Fibroblast of the aortic adventitia (primary cell): ENCODE measurements at regions not wholly inside any gene's neighbourhood (a gene's known extent, or its start where the extent isn't known, plus 50 kb on each side); places are given as distances from the start of the nearest gene placed in this dataset.

ENCODE experiments used
- DNase-seq: peaks from one replicate; pipeline ENCODE4 v3.0.0-alpha.2; 2010; ENCODE audit warnings: low read depth
- H3K4me3 ChIP-seq: 2 replicates; pipeline ENCODE4 v1.5.1; 2011; ENCODE audit warnings: low read depth, mild to moderate bottlenecking, control low read depth, low read length, moderate library complexity
- CTCF ChIP-seq: IDR thresholded peaks from 2 replicates; pipeline ENCODE4 v1.5.1; 2011; ENCODE audit warnings: mild to moderate bottlenecking, low read length, control low read depth, inconsistent platforms; ENCODE audit not compliant: insufficient read depth

GRCh38 chr17:70606086-70606485, 436.8 kb downstream of the KCNJ2 start:
- no peak for TF ChIP-seq CTCF
- H3K4me3 ChIP-seq: no peak overlapping the region
- no peak for DNase-seq

GRCh38 chr17:70608193-70608592, 438.9 kb downstream of the KCNJ2 start:
- no peak for DNase-seq
- TF ChIP-seq CTCF: no peak
- no peak overlapping the region for H3K4me3 ChIP-seq

DNA sequence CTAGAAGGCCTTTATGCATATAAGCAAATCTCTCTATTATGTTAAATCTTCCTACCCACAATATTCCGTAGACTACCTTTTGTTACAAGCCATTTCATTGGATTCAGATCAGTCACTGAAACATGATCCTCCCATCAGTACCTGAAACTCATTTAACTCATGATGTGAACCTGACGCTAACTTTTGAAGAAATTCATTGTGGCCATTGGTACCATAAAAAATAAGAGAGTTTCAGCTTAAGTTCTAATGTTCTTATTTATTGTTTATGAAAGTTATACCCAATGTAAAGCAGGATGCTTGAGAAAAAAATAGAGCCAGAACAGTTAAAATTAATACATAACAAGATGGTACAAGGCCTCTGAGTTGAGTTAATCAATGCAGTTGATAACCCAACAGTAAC, 439.6 kb downstream of the KCNJ2 start:
- no peak for DNase-seq
- TF ChIP-seq CTCF: no peak
- H3K4me3 ChIP-seq: no peak overlapping the region

GRCh38 chr17:70609566-70609965, 440.2 kb downstream of the KCNJ2 start:
- TF ChIP-seq CTCF: no peak
- DNase-seq: no peak

DNA sequence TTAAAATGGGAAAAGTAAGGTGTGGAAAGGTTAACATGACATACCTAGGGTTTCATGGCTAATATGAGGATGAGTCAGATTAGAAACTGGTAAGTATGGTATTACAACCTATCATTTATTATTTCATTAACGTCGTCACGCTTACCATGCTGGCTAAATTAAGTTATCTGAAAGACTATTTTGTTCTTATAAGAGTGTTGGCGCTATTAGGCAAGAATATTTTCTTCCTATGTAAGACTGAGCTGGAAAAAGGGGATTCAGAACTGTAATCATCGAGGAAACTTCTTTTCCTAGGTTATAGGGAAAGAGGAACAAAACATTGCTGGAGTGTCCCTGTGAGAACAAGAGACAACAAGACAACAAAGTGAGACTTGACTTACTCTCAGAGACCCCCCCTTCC, 440.8 kb downstream of the KCNJ2 start:
- no peak overlapping the region for H3K4me3 ChIP-seq
- DNase-seq: no peak
- TF ChIP-seq CTCF: no peak

More at GRCh38 chr17:70609566-70609965, 440.2 kb downstream of the KCNJ2 start:
- no peak overlapping the region for H3K4me3 ChIP-seq

- TF ChIP-seq CTCF: no peak
- no peak for DNase-seq
- no peak overlapping the region for H3K4me3 ChIP-seq
Measured at GRCh38 chr17:70613681-70614080, 444.3 kb downstream of the KCNJ2 start.

DNA sequence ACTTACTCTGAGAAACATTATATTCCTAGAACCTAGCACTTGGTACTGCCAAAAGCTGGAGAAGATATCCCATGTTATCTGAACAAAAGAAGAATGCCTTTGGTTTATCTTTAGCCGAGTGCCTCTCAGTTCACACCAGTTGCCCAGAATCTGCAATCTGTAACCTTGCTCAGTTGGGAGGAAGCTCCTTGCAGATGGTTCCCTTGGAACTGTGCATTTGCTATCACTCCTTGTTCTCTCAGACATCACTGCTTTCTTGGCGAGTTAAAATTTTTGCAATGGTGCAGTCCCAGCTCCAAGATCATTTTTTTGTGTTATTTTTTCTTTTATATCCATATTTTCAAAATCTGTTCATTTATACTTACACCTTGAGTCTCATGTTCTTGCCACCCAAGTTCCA, 446.5 kb downstream of the KCNJ2 start:
- DNase-seq: no peak
- no peak overlapping the region for H3K4me3 ChIP-seq
- no peak for TF ChIP-seq CTCF
